GM23338 (cell line): ENCODE measurements at regions not wholly inside any gene's neighbourhood (a gene's known extent, or its start where the extent isn't known, plus 50 kb on each side); places are given as distances from the start of the nearest gene placed in this dataset.

Experiments used
- ATAC-seq: fragments of 200-7000 bp; cut with Tn5 transposase; 3 replicates; pipeline ENCODE4 v1.9.1; 2020
- DNase-seq: peaks from one replicate; pipeline ENCODE4 v3.0.0-alpha.2; 2015; ENCODE audit warnings: low spot score
- H2AFZ ChIP-seq: fragments of 200-600 bp; sonication (generic); 2 replicates; pipeline ENCODE4 v1.8.0; 2016; ENCODE audit warnings: antibody characterized with exemption, mild to moderate bottlenecking, moderate library complexity
- H3F3A ChIP-seq: fragments of 200-600 bp; sonication (generic); replicated peaks from 2 replicates; pipeline ENCODE4 v1.8.0; 2017; ENCODE audit warnings: antibody characterized with exemption, mixed run types, low read depth
- H3K27ac ChIP-seq: fragments of 200-600 bp; sonication (generic); 2 replicates; pipeline ENCODE4 v1.6.1; 2016; ENCODE audit warnings: low read depth
- H3K27me3 ChIP-seq: fragments of 200-600 bp; sonication (generic); 2 replicates; pipeline ENCODE4 v1.8.0; 2016; ENCODE audit warnings: mild to moderate bottlenecking, mixed run types, moderate library complexity; ENCODE audit not compliant: insufficient read depth
- H3K36me3 ChIP-seq: fragments of 200-600 bp; sonication (generic); 2 replicates; pipeline ENCODE4 v1.8.0; 2016; ENCODE audit warnings: mild to moderate bottlenecking; ENCODE audit not compliant: insufficient read depth
- H3K4me1 ChIP-seq: fragments of 200-600 bp; sonication (generic); 2 replicates; pipeline ENCODE4 v1.8.0; 2016; ENCODE audit warnings: mild to moderate bottlenecking, moderate library complexity; ENCODE audit not compliant: insufficient read depth
- H3K4me2 ChIP-seq: fragments of 200-600 bp; sonication (generic); 2 replicates; pipeline ENCODE4 v1.7.1; 2017; ENCODE audit warnings: mixed run types
- H3K4me3 ChIP-seq: fragments of 200-600 bp; sonication (generic); 2 replicates; pipeline ENCODE4 v1.6.1; 2016; ENCODE audit warnings: mixed run types
- H3K79me2 ChIP-seq: fragments of 200-600 bp; sonication (generic); replicated peaks from 2 replicates; pipeline ENCODE4 v1.8.0; 2017; ENCODE audit warnings: mild to moderate bottlenecking; ENCODE audit not compliant: insufficient read depth
- H3K9me2 ChIP-seq: fragments of 200-600 bp; sonication (generic); 2 replicates; pipeline ENCODE4 v1.8.0; 2017; ENCODE audit not compliant: insufficient read depth
- H4K20me1 ChIP-seq: fragments of 200-600 bp; sonication (generic); replicated peaks from 2 replicates; pipeline ENCODE4 v1.8.0; 2017; ENCODE audit warnings: mild to moderate bottlenecking; ENCODE audit not compliant: insufficient read depth
- H3K27ac Mint-ChIP-seq: 2 replicates; pipeline ENCODE4 v1.8.0; 2020; ENCODE audit warnings: inconsistent platforms, mild to moderate bottlenecking, moderate library complexity, mixed read lengths
- H3K27me3 Mint-ChIP-seq: 3 replicates; pipeline ENCODE4 v1.8.0; 2022; ENCODE audit warnings: low read depth, mild to moderate bottlenecking, moderate library complexity, mixed read lengths, inconsistent platforms; ENCODE audit not compliant: insufficient read depth, poor library complexity
- H3K36me3 Mint-ChIP-seq: 3 replicates; pipeline ENCODE4 v1.8.0; 2021; ENCODE audit warnings: low read depth, mild to moderate bottlenecking, inconsistent platforms, moderate library complexity, mixed read lengths
- H3K4me1 Mint-ChIP-seq: 3 replicates; pipeline ENCODE4 v1.8.0; 2020; ENCODE audit warnings: mild to moderate bottlenecking, inconsistent platforms, mixed read lengths
- H3K4me3 Mint-ChIP-seq: 3 replicates; pipeline ENCODE4 v1.8.0; 2021; ENCODE audit warnings: moderate library complexity, mild to moderate bottlenecking, inconsistent platforms, mixed read lengths
- H3K9me3 Mint-ChIP-seq: 3 replicates; pipeline ENCODE4 v1.8.0; 2020; ENCODE audit warnings: moderate library complexity, mild to moderate bottlenecking, inconsistent platforms, mixed read lengths
- CREB1 ChIP-seq: fragments of 250-450 bp; sonication (Bioruptor Pico); IDR thresholded peaks from 2 replicates; pipeline ENCODE4 v1.5.0; 2020; ENCODE audit warnings: low read depth, mild to moderate bottlenecking, moderate library complexity
- EZH2phosphoT487 ChIP-seq: fragments of 200-600 bp; sonication (generic); IDR thresholded peaks from one replicate; pipeline ENCODE4 v1.8.1; 2018; ENCODE audit warnings: antibody characterized with exemption; ENCODE audit not compliant: unreplicated experiment
- JUNB ChIP-seq: IDR thresholded peaks from one replicate; pipeline ENCODE4 v1.6.1; 2016; ENCODE audit warnings: antibody characterized with exemption; ENCODE audit not compliant: unreplicated experiment
- NANOG ChIP-seq: IDR thresholded peaks from 2 replicates; pipeline ENCODE4 v1.6.1; 2016; ENCODE audit warnings: antibody characterized with exemption, borderline replicate concordance
- POLR2AphosphoS5 ChIP-seq: IDR thresholded peaks from 2 replicates; pipeline ENCODE4 v1.6.1; 2016; ENCODE audit warnings: antibody characterized with exemption, low read depth
- STAT1 ChIP-seq: IDR thresholded peaks from one replicate; pipeline ENCODE4 v1.6.1; 2016; ENCODE audit warnings: antibody characterized with exemption; ENCODE audit not compliant: unreplicated experiment
- TF ChIP-seq, protein P1 (sequence below), 2 experiments: fragments of 200-600 bp in 1 of 2; sonication (generic) in 1 of 2; conservative IDR thresholded peaks; 2 replicates each; pipeline versions ENCODE4 v1.5.1 to v1.6.1; 2016 to 2017; ENCODE audit warnings: antibody characterized with exemption in 2 of 2, low read depth in 2 of 2, mild to moderate bottlenecking in 2 of 2, moderate library complexity in 1 of 2
- TF ChIP-seq, protein P2 (sequence below): fragments of 250-450 bp; sonication (Bioruptor Pico); IDR thresholded peaks from 2 replicates; pipeline ENCODE4 v1.5.0; 2020; ENCODE audit warnings: mild to moderate bottlenecking, moderate library complexity
- TF ChIP-seq, protein P3 (sequence below): IDR thresholded peaks from one replicate; pipeline ENCODE4 v1.6.1; 2018; ENCODE audit warnings: antibody characterized with exemption; ENCODE audit not compliant: unreplicated experiment

DNA sequence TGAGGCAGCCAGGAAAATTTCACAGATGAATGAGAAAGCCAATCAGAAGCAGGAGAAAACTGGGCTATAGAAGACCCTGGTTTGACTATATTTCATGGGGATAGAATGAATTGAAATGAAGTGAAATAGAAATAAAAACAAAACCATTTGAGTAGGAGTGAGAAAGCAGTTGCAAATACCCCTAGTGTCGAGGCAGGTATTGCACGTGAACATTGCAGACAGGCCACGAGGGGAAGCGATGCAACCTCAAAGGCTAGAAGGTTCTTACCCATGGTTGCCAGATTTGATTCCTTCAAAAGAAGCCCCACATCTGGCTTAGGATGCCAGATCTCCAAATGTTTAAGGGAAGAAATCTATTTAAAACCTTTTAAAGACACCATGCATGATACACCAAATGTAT lies 648.9 kb downstream of the VRK1 start:
- peaks cover 4% of the 10 kb centered on the region; the same call in 1 of the 2 replicates for H3K4me1 ChIP-seq
- DNase-seq (peak; percentile 20), ATAC-seq (peak; percentile 46; the same call in 2 of the 3 replicates)
- no peak overlapping the region for H3K4me3 ChIP-seq
- Mint-ChIP-seq H3K27me3 (peaks cover 2% of the 10 kb centered on the region), H3K36me3 (no peaks in the 10 kb centered on the region), H3K4me1 (peaks cover 4% of the 10 kb centered on the region), H3K4me3 (no peak overlapping the region), H3K27ac (no peak overlapping the region), H3K9me3 (no peaks in the 10 kb centered on the region)
- H2AFZ ChIP-seq, result 0 out of 2 replicates have a peak overlapping the region, but pooled peaks have one; percentile 23
- H3K9me2 ChIP-seq, result peaks cover 5% of the 10 kb centered on the region
- no peaks in the 10 kb centered on the region for H3F3A ChIP-seq
- H3K4me2 ChIP-seq, result no peak overlapping the region
- H4K20me1 ChIP-seq, result no peaks in the 10 kb centered on the region
- no peak overlapping the region for H3K27ac ChIP-seq
- H3K79me2 ChIP-seq, result no peaks in the 10 kb centered on the region
- no peaks in the 10 kb centered on the region for H3K27me3 ChIP-seq
- TF ChIP-seq, protein P1, sequence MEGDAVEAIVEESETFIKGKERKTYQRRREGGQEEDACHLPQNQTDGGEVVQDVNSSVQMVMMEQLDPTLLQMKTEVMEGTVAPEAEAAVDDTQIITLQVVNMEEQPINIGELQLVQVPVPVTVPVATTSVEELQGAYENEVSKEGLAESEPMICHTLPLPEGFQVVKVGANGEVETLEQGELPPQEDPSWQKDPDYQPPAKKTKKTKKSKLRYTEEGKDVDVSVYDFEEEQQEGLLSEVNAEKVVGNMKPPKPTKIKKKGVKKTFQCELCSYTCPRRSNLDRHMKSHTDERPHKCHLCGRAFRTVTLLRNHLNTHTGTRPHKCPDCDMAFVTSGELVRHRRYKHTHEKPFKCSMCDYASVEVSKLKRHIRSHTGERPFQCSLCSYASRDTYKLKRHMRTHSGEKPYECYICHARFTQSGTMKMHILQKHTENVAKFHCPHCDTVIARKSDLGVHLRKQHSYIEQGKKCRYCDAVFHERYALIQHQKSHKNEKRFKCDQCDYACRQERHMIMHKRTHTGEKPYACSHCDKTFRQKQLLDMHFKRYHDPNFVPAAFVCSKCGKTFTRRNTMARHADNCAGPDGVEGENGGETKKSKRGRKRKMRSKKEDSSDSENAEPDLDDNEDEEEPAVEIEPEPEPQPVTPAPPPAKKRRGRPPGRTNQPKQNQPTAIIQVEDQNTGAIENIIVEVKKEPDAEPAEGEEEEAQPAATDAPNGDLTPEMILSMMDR (conservative IDR thresholded peaks at IDR 0.05; ENCODE audit: low read depth in 2 of 2), result peak; percentile 4 to 27; a peak in 2 of 4 replicates
- TF ChIP-seq, protein P2, sequence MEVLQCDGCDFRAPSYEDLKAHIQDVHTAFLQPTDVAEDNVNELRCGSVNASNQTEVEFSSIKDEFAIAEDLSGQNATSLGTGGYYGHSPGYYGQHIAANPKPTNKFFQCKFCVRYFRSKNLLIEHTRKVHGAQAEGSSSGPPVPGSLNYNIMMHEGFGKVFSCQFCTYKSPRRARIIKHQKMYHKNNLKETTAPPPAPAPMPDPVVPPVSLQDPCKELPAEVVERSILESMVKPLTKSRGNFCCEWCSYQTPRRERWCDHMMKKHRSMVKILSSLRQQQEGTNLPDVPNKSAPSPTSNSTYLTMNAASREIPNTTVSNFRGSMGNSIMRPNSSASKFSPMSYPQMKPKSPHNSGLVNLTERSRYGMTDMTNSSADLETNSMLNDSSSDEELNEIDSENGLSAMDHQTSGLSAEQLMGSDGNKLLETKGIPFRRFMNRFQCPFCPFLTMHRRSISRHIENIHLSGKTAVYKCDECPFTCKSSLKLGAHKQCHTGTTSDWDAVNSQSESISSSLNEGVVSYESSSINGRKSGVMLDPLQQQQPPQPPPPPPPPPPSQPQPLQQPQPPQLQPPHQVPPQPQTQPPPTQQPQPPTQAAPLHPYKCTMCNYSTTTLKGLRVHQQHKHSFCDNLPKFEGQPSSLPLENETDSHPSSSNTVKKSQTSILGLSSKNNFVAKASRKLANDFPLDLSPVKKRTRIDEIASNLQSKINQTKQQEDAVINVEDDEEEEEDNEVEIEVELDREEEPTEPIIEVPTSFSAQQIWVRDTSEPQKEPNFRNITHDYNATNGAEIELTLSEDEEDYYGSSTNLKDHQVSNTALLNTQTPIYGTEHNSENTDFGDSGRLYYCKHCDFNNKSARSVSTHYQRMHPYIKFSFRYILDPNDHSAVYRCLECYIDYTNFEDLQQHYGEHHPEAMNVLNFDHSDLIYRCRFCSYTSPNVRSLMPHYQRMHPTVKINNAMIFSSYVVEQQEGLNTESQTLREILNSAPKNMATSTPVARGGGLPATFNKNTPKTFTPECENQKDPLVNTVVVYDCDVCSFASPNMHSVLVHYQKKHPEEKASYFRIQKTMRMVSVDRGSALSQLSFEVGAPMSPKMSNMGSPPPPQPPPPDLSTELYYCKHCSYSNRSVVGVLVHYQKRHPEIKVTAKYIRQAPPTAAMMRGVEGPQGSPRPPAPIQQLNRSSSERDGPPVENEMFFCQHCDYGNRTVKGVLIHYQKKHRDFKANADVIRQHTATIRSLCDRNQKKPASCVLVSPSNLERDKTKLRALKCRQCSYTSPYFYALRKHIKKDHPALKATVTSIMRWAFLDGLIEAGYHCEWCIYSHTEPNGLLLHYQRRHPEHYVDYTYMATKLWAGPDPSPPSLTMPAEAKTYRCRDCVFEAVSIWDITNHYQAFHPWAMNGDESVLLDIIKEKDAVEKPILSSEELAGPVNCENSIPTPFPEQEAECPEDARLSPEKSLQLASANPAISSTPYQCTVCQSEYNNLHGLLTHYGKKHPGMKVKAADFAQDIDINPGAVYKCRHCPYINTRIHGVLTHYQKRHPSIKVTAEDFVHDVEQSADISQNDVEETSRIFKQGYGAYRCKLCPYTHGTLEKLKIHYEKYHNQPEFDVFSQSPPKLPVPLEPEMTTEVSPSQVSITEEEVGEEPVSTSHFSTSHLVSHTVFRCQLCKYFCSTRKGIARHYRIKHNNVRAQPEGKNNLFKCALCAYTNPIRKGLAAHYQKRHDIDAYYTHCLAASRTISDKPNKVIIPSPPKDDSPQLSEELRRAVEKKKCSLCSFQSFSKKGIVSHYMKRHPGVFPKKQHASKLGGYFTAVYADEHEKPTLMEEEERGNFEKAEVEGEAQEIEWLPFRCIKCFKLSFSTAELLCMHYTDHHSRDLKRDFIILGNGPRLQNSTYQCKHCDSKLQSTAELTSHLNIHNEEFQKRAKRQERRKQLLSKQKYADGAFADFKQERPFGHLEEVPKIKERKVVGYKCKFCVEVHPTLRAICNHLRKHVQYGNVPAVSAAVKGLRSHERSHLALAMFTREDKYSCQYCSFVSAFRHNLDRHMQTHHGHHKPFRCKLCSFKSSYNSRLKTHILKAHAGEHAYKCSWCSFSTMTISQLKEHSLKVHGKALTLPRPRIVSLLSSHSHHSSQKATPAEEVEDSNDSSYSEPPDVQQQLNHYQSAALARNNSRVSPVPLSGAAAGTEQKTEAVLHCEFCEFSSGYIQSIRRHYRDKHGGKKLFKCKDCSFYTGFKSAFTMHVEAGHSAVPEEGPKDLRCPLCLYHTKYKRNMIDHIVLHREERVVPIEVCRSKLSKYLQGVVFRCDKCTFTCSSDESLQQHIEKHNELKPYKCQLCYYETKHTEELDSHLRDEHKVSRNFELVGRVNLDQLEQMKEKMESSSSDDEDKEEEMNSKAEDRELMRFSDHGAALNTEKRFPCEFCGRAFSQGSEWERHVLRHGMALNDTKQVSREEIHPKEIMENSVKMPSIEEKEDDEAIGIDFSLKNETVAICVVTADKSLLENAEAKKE (CRISPR knock-in tag), result no peak
- TF ChIP-seq CREB1 (CRISPR knock-in tag) (no peak), STAT1 (no peak), NANOG (no peak), JUNB (no peak), EZH2phosphoT487 (no peak), POLR2AphosphoS5 (no peak)
- TF ChIP-seq, protein P3, sequence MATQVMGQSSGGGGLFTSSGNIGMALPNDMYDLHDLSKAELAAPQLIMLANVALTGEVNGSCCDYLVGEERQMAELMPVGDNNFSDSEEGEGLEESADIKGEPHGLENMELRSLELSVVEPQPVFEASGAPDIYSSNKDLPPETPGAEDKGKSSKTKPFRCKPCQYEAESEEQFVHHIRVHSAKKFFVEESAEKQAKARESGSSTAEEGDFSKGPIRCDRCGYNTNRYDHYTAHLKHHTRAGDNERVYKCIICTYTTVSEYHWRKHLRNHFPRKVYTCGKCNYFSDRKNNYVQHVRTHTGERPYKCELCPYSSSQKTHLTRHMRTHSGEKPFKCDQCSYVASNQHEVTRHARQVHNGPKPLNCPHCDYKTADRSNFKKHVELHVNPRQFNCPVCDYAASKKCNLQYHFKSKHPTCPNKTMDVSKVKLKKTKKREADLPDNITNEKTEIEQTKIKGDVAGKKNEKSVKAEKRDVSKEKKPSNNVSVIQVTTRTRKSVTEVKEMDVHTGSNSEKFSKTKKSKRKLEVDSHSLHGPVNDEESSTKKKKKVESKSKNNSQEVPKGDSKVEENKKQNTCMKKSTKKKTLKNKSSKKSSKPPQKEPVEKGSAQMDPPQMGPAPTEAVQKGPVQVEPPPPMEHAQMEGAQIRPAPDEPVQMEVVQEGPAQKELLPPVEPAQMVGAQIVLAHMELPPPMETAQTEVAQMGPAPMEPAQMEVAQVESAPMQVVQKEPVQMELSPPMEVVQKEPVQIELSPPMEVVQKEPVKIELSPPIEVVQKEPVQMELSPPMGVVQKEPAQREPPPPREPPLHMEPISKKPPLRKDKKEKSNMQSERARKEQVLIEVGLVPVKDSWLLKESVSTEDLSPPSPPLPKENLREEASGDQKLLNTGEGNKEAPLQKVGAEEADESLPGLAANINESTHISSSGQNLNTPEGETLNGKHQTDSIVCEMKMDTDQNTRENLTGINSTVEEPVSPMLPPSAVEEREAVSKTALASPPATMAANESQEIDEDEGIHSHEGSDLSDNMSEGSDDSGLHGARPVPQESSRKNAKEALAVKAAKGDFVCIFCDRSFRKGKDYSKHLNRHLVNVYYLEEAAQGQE, result no peak
- no peaks in the 10 kb centered on the region for H3K36me3 ChIP-seq
